ENCODE measurements at regions not wholly inside any gene's neighbourhood (a gene's known extent, or its start where the extent isn't known, plus 50 kb on each side); places are given as distances from the start of the nearest gene placed in this dataset.
"Not testable (repeated sequence)": the region's sequence is repeated elsewhere in the genome, so short reads cannot be mapped to it uniquely, and the experiment has no call there.

- DNase-seq (ENCODE audit: low read depth, low spot score): no peak
These were observed 67.9 kb upstream of the HECW1 start for GRCh38 chr7:43044511-43044910.

- DNase-seq (ENCODE audit: low read depth, low spot score): no peak
These were observed 58.3 kb upstream of the HECW1 start for GRCh38 chr7:43054052-43054722.

GRCh38 chr7:43057141-43057540 lies 55.3 kb upstream of the HECW1 start:
- DNase-seq (ENCODE audit: low read depth, low spot score): no peak

- no peak for DNase-seq (ENCODE audit: low read depth, low spot score)
These were observed 54.0 kb upstream of the HECW1 start for GRCh38 chr7:43058271-43059066.

- not testable (repeated sequence) for DNase-seq (ENCODE audit: low read depth, low spot score)
These were observed 53.3 kb upstream of the HECW1 start for GRCh38 chr7:43059067-43059600.
